Activated CD4-positive, alpha-beta T cell treated with anti-CD3 and anti-CD28 coated beads, Interleukin-2, amount 50 U/mL, for 1 hour (primary cell): ENCODE measurements at regions not wholly inside any gene's neighbourhood (a gene's known extent, or its start where the extent isn't known, plus 50 kb on each side); places are given as distances from the start of the nearest gene placed in this dataset.
"Not testable (repeated sequence)": the region's sequence is repeated elsewhere in the genome, so short reads cannot be mapped to it uniquely, and the experiment has no call there.

Experiments used
- DNase-seq: peaks from one replicate; pipeline ENCODE4 v3.0.0-alpha.2; 2020

GRCh38 chr13:31385540-31385939 is 185.8 kb downstream of the B3GLCT start:
- DNase-seq, result no peak

GRCh38 chr13:31394506-31394905 is 194.7 kb downstream of the B3GLCT start:
- no peak for DNase-seq

GRCh38 chr13:31395090-31395489 is 195.3 kb downstream of the B3GLCT start:
- no peak for DNase-seq

- no peak for DNase-seq
Observed at GRCh38 chr13:31399690-31400089, 199.9 kb downstream of the B3GLCT start.

- DNase-seq, result not testable (repeated sequence)
Observed at GRCh38 chr13:31403711-31404110, 203.9 kb downstream of the B3GLCT start.

- no peak for DNase-seq
Observed at GRCh38 chr13:31408927-31409326, 209.2 kb downstream of the B3GLCT start.

- no peak for DNase-seq
Observed at GRCh38 chr13:31409678-31410356, 210.0 kb downstream of the B3GLCT start.

- no peak for DNase-seq
Observed at GRCh38 chr13:31413516-31413915, 213.7 kb downstream of the B3GLCT start.

GRCh38 chr13:31416066-31416465 is 216.3 kb downstream of the B3GLCT start:
- no peak for DNase-seq

- DNase-seq, result no peak
Observed at GRCh38 chr13:31418186-31418585, 218.4 kb downstream of the B3GLCT start.

GRCh38 chr13:31421756-31422155 is 222.0 kb downstream of the B3GLCT start:
- DNase-seq, result no peak

GRCh38 chr13:31424130-31424729 is 224.5 kb downstream of the B3GLCT start:
- peak; percentile 39 for DNase-seq

- no peak for DNase-seq
Observed at GRCh38 chr13:31426395-31426794, 226.6 kb downstream of the B3GLCT start.

- DNase-seq, result no peak
Observed at GRCh38 chr13:31427151-31428100, 227.7 kb downstream of the B3GLCT start.

- peak; percentile 42 for DNase-seq
Observed at GRCh38 chr13:31431722-31432137, 232.0 kb downstream of the B3GLCT start.

- DNase-seq, result no peak
Observed at GRCh38 chr13:31433207-31433606, 233.4 kb downstream of the B3GLCT start.

GRCh38 chr13:31433746-31434145 is 234.0 kb downstream of the B3GLCT start:
- DNase-seq, result no peak

- no peak for DNase-seq
Observed at GRCh38 chr13:31434613-31435012, 234.8 kb downstream of the B3GLCT start.

- no peak for DNase-seq
Observed at GRCh38 chr13:31435536-31435935, 235.8 kb downstream of the B3GLCT start.

- no peak for DNase-seq
Observed at GRCh38 chr13:31436478-31436877, 236.7 kb downstream of the B3GLCT start.

GRCh38 chr13:31437975-31438374 is 238.2 kb downstream of the B3GLCT start:
- DNase-seq, result no peak

- DNase-seq, result no peak
Observed at GRCh38 chr13:31440132-31440531, 240.4 kb downstream of the B3GLCT start.

- no peak for DNase-seq
Observed at GRCh38 chr13:31441800-31442510, 242.2 kb downstream of the B3GLCT start.
